Ishikawa (cell line): ENCODE measurements at regions not wholly inside any gene's neighbourhood (a gene's known extent, or its start where the extent isn't known, plus 50 kb on each side); places are given as distances from the start of the nearest gene placed in this dataset.

Experiments
- CEBPB ChIP-seq: IDR thresholded peaks from 2 replicates; pipeline ENCODE4 v1.6.1; 2012
- EP300 ChIP-seq: IDR thresholded peaks from 2 replicates; pipeline ENCODE4 v1.6.1; 2012; ENCODE audit warnings: borderline replicate concordance
- FOXM1 ChIP-seq: IDR thresholded peaks from 2 replicates; pipeline ENCODE4 v1.6.1; 2012; ENCODE audit warnings: low read depth, borderline replicate concordance
- NFIC ChIP-seq: IDR thresholded peaks from 2 replicates; pipeline ENCODE4 v1.6.1; 2012
- REST ChIP-seq: IDR thresholded peaks from 2 replicates; pipeline ENCODE4 v1.6.1; 2012; ENCODE audit warnings: low read depth, mild to moderate bottlenecking
- TEAD4 ChIP-seq: IDR thresholded peaks from 2 replicates; pipeline ENCODE4 v1.6.1; 2012
- ZBTB7A ChIP-seq: IDR thresholded peaks from 2 replicates; pipeline ENCODE4 v1.6.1; 2012; ENCODE audit warnings: low read depth

GRCh38 chr2:239462191-239462515 lies 61.3 kb upstream of the HDAC4 start:
- no peak for TF ChIP-seq FOXM1
- no peak for TF ChIP-seq REST
- TF ChIP-seq EP300 = no peak
- no peak for TF ChIP-seq NFIC
- TF ChIP-seq CEBPB = no peak
- no peak for TF ChIP-seq TEAD4
- no peak for TF ChIP-seq ZBTB7A
